Thyroid gland (tissue), 4 donors: ENCODE measurements at regions not wholly inside any gene's neighbourhood (a gene's known extent, or its start where the extent isn't known, plus 50 kb on each side); places are given as distances from the start of the nearest gene placed in this dataset.

Experiments used
- CTCF ChIP-seq, 6 experiments: fragments of 200-600 bp in 3 of 6; fragments of 450-650 bp in 3 of 6; sonication (generic) in 3 of 6; IDR thresholded peaks; one replicate each; pipeline ENCODE4 v1.5.1; 2016 to 2019; ENCODE audit warnings: antibody characterized with exemption in 6 of 6, mild to moderate bottlenecking in 2 of 6, inconsistent platforms in 1 of 6, moderate library complexity in 1 of 6
- POLR2A ChIP-seq, 2 donors: fragments of 450-650 bp; IDR thresholded peaks; one replicate each; pipeline ENCODE4 v1.6.1; 2017; ENCODE audit warnings: antibody characterized with exemption in 2 of 2, mild to moderate bottlenecking in 2 of 2, moderate library complexity in 1 of 2

DNA sequence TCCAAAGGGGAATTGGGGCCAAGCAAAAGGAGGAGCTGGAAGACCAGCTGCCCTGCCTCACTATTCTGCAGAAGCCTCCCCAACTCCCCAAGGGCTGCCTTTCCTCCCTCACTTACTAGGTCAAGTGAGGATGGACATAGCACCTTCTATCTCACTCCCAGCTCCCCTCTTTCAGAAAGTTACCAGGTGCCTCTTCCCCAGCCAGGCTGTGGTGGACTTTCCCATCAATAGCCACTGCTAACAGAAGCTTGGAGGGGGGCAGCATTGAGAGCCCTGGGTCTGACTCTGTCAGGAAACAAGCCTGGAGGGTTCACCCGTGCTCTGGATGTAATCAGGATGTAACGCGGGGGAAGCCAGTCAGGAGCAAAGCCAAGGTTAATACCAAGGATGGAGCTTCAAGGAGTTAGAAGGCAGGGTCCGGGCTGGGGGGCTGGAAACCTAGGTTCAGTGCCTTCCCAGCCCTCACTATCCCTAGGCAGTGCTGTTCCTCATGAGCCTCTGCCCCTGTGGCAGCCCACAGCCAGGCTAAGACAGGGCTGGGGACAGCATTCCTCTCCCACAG, 127.8 kb upstream of the NGF start:
- TF ChIP-seq CTCF (IDR thresholded peaks at IDR 0.05) (no peak), POLR2A (IDR thresholded peaks at IDR 0.05) (no peak)
